Stimulated activated CD4-positive, alpha-beta T cell treated with anti-CD3 and anti-CD28 coated beads, Interleukin-4, amount 100 ng/mL, for 1 hour (primary cell): ENCODE measurements at regions not wholly inside any gene's neighbourhood (a gene's known extent, or its start where the extent isn't known, plus 50 kb on each side); places are given as distances from the start of the nearest gene placed in this dataset.

ENCODE experiments used
- DNase-seq: peaks from one replicate; pipeline ENCODE4 v3.0.0-alpha.2; 2020

GRCh38 chr4:111512081-111512783 is 633.0 kb upstream of the FAM241A start:
- no peak for DNase-seq

GRCh38 chr4:111519683-111520082 is 625.6 kb upstream of the FAM241A start:
- no peak for DNase-seq

GRCh38 chr4:111530446-111530845 is 614.8 kb upstream of the FAM241A start:
- no peak for DNase-seq

- no peak for DNase-seq
These were observed 609.5 kb upstream of the FAM241A start for GRCh38 chr4:111535792-111536191.

GRCh38 chr4:111537165-111537564 is 608.1 kb upstream of the FAM241A start:
- no peak for DNase-seq

DNA sequence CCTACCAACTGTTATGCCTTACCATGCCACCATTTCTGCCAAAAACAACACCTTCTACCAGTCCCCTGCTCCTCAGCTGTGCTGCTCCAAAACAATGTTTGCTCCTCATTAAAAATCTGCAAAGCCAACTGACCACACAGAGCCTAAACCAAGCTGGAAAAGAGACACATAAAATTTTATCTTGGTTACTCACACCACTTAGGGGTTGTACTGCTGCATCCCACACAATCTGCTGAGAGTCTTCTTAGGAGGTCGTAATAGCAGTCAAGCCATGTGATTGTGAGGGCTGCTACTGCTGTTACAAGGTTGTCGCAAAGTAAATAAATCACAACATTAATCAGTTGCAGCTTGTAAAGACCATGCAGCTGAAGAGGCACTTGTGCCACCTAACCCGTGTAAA is 607.4 kb upstream of the FAM241A start:
- no peak for DNase-seq

GRCh38 chr4:111540671-111541070 is 604.6 kb upstream of the FAM241A start:
- no peak for DNase-seq

- DNase-seq, result no peak
These were observed 603.2 kb upstream of the FAM241A start for GRCh38 chr4:111542056-111542455.

- no peak for DNase-seq
These were observed 598.4 kb upstream of the FAM241A start for GRCh38 chr4:111546881-111547280.

DNA sequence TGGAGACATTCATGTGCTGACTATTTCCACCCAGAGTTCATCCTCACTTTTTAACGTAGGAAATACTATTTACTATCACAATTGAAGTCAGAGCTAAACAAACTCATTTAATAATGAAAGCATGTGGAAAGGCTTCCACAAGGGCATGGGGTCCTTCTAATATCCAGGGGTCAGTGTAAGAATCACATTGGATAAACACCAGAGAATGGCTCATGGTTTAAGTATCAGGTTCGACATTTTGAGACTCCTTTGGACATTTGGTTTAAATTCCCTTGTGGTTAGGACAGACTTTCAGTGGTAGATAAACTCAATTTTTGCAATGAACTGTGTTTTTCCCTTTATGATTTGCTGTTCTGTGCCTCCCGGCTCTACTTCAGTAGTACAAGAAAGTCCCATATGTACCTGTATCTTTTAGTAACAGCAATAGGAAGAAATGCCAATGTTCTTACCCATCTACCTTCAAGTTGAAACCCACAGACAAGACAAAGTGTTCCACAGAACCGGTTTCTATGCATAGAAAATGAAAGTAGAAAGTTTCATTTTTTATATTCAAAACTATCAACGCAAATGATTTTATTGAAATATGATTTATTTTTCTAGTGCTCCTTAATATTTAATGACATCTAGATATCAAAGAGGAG is 589.0 kb upstream of the FAM241A start:
- no peak for DNase-seq

DNA sequence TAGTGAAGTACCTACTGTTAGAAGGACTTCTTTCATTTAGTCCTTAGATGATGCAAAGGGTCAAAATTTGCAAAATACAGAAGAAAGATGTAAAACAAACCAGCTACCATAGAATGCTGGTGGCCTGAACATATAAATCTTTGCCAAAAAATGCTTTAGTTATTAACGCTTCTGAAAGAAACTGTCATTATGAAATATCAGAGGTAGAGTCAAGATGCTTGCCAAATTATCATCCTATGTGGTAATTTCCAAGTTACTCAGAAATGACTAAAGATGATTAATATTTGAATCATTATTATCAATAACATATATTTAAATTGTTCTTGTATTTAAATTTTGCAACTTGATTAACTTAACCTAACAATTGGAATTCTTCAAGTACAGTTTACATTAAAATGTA is 588.4 kb upstream of the FAM241A start:
- no peak for DNase-seq

DNA sequence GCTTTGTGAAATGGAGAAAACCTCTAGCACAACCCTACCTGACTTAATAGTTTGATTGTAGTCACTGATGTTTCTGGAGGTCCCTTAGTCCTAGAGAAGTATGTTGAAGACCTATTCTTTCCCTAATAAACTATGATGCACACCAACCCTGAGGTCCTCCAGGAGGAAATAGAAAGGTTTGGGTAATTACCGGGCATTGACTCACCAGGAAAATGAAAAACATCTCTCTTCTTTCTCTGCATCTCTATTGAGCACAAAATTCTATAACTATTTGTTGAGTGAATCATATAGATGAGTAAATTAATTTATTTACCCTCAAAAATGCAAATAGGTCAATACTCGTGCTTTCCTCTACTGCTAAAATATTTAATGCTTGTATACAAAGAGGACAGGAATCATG is 582.4 kb upstream of the FAM241A start:
- DNase-seq, result no peak

DNA sequence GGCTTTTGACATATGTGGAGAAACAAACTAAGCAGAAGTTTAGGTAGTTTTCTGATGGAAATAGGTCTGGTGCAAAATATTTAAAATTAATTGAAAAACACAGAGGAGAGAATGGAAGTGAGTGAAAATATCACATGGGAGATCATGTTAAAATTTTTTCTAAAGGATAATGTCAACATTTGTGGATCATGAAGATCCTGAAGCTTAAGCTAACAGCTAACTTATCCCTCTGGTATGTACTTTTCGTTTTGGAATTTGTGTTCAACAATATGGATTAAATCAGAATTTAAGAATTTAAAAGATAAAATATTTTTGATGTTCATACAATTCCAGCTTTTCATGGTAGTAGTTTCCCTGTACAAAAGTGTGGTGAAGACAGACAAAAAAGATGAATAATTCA is 572.8 kb upstream of the FAM241A start:
- no peak for DNase-seq

- DNase-seq, result no peak
These were observed 571.9 kb upstream of the FAM241A start for GRCh38 chr4:111573386-111573785.

- no peak for DNase-seq
These were observed 565.5 kb upstream of the FAM241A start for GRCh38 chr4:111579767-111580166.

- no peak for DNase-seq
These were observed 549.8 kb upstream of the FAM241A start for GRCh38 chr4:111595456-111595855.

- no peak for DNase-seq
These were observed 548.8 kb upstream of the FAM241A start for GRCh38 chr4:111596491-111596890.

- DNase-seq, result no peak
These were observed 543.6 kb upstream of the FAM241A start for GRCh38 chr4:111601671-111602070.

- DNase-seq, result no peak
These were observed 542.4 kb upstream of the FAM241A start for GRCh38 chr4:111602848-111603247.

DNA sequence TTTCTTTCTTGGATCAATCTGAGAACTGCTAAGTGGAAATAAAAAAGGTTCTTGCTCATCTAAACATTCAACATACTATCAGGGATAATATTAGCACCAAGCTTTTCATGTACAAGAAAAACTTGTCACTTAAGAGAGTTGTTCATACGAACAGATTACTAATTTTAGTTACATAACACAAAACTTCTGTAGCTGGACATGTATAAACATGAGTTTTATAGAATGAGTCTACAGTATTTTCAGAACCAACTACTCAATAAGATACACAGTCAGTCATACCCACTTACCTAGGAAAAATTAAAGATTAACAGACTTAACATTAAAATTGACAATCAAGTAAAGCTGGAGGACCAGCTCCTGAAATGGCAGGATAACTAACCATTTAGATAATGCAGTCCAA is 540.1 kb upstream of the FAM241A start:
- no peak for DNase-seq

GRCh38 chr4:111610681-111611080 is 534.6 kb upstream of the FAM241A start:
- DNase-seq, result no peak

DNA sequence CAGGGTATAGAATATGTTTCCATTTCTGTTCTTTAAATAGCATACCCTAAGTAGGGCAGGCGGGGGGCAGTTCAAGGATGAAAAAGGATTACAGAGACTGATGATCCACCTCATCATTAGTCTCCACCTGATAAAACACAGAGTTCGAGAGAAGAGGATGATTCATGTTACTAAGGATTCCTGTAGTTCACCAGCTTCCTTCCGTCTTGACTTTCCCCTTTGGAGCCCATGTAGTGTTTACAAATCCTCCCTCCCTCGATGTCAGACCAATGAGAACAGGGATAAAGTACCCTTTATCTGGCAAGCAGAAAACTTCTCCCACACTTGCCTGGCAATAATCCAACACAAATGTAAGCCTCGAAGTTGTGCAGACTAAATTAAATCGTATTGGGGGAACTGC is 526.3 kb upstream of the FAM241A start:
- no peak for DNase-seq

- no peak for DNase-seq
These were observed 516.8 kb upstream of the FAM241A start for GRCh38 chr4:111628437-111628836.

DNA sequence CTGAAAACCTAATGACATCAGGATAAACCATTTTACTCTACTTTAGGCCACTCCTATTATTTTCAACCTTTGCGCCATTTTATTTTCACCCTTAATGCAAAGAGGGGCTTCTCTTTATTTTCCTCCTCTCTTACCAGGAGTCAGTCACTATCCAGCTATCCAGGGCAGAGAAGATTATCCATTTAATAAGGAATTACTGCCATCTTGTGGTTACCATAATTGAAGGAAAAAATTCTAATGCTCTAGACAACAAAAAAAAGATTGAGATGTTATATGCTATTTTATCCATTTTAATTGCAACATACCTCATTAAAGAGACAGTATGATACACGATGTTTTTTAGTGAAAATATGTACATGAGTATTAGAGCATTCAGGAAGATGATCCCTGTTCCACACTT is 514.5 kb upstream of the FAM241A start:
- no peak for DNase-seq
